ENCODE measurements at regions not wholly inside any gene's neighbourhood (a gene's known extent, or its start where the extent isn't known, plus 50 kb on each side); places are given as distances from the start of the nearest gene placed in this dataset.

GRCh38 chr11:116353589-116353988, 419.2 kb downstream of the BUD13 start:
- TF ChIP-seq TEAD4 (IDR thresholded peaks at IDR 0.05) (no peak), FOXM1 (IDR thresholded peaks at IDR 0.05; ENCODE audit: borderline replicate concordance, low read depth) (no peak), CEBPB (IDR thresholded peaks at IDR 0.05) (no peak), CREB1 (IDR thresholded peaks at IDR 0.05; ENCODE audit: low read depth) (no peak), EP300 (IDR thresholded peaks at IDR 0.05; ENCODE audit: borderline replicate concordance) (no peak), RAD21 (IDR thresholded peaks at IDR 0.05; ENCODE audit: low read depth) (no peak), REST (IDR thresholded peaks at IDR 0.05; ENCODE audit: low read depth) (no peak), TAF1 (IDR thresholded peaks at IDR 0.05; ENCODE audit: low read depth) (no peak), EGR1 (IDR thresholded peaks at IDR 0.05) (no peak), NFIC (IDR thresholded peaks at IDR 0.05) (no peak)
- TF ChIP-seq, protein P1, sequence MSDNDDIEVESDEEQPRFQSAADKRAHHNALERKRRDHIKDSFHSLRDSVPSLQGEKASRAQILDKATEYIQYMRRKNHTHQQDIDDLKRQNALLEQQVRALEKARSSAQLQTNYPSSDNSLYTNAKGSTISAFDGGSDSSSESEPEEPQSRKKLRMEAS (IDR thresholded peaks at IDR 0.05) = no peak

Measured in Ishikawa (cell line).